ENCODE measurements at regions not wholly inside any gene's neighbourhood (a gene's known extent, or its start where the extent isn't known, plus 50 kb on each side); places are given as distances from the start of the nearest gene placed in this dataset.

DNA sequence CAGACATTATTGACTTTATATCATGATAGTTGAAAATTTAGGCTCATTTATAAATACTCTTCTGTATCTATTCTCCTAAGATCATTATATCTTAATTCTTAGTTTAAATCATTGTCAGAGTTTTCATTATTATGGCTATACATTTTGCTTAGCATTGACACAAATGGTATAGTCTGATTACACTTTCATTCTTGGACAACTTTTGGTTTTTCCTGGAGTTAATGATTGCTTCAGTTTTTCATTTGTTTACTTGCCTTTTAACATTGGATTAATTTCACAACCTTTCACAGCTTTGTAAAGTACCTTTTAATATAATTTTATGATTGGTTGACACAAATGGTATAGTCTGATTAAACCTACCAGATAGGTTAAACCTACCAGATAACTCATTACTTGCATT, 298.2 kb downstream of the DYSF start:
- no peak overlapping the region for H3K27ac ChIP-seq
- H3K27me3 ChIP-seq: no peaks in the 10 kb centered on the region
- no peak for DNase-seq
- peaks cover 0 to 17% (median 0%) of the 10 kb centered on the region in 4 donors for H3K4me1 ChIP-seq
- no peak overlapping the region for H3K4me3 ChIP-seq
- TF ChIP-seq, protein P1, sequence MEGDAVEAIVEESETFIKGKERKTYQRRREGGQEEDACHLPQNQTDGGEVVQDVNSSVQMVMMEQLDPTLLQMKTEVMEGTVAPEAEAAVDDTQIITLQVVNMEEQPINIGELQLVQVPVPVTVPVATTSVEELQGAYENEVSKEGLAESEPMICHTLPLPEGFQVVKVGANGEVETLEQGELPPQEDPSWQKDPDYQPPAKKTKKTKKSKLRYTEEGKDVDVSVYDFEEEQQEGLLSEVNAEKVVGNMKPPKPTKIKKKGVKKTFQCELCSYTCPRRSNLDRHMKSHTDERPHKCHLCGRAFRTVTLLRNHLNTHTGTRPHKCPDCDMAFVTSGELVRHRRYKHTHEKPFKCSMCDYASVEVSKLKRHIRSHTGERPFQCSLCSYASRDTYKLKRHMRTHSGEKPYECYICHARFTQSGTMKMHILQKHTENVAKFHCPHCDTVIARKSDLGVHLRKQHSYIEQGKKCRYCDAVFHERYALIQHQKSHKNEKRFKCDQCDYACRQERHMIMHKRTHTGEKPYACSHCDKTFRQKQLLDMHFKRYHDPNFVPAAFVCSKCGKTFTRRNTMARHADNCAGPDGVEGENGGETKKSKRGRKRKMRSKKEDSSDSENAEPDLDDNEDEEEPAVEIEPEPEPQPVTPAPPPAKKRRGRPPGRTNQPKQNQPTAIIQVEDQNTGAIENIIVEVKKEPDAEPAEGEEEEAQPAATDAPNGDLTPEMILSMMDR (IDR thresholded peaks at IDR 0.05): no peak
- no peak for TF ChIP-seq POLR2A (IDR thresholded peaks at IDR 0.05)
- no peaks in the 10 kb centered on the region for H3K9me3 ChIP-seq
- no peaks in the 10 kb centered on the region for H3K36me3 ChIP-seq

DNA sequence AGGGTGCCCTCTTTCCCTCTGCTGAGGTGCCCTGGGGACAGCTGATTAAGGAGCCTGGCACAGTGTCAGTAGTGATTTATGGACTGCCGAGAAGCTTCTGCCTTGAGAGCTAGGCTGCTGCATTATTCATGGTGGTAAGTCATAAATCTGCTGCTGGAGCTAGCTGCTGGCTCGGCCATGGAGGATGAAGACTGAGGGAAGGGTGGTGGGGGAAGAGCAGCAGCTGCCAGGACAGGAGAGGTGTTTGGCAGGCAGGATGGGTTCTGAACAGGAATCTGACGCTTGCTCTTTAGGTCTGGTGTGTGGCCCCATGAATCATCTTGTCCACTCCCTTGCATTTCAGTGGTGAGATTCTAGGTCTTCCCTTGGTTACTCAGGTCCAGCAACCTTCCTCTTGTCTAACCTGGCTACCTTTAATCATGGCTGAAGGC, 296.3 kb downstream of the DYSF start:
- Histone ChIP-seq H3K27ac (no peak overlapping the region), H3K4me3 (no peak overlapping the region), H3K36me3 (no peaks in the 10 kb centered on the region), H3K4me1 (peaks cover 0 to 18% (median 0%) of the 10 kb centered on the region in 4 donors), H3K9me3 (no peaks in the 10 kb centered on the region), H3K27me3 (no peaks in the 10 kb centered on the region)
- TF ChIP-seq, protein P1 (IDR thresholded peaks at IDR 0.05): no peak
- no peak for TF ChIP-seq POLR2A (IDR thresholded peaks at IDR 0.05)
- DNase-seq: no peak

DNA sequence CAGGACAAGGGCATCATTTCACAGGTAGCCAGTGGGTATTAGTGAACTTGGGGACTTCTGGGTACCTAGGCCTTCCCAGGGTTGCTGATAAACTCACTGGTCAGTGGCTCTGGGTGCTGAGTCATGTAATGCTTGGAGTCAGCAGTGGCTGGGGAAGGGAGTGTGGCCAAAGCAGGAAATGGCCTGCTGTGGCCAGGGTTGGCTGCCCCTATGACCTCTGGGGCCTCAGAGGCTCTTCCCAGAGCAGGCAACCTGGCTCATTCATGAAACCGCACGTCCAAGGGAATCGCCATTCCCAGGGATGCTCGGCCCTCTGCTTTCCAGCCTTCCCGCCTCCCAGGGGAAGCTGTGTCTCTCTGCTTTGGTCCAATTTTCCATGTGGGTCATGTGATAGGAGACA, 294.9 kb downstream of the DYSF start:
- peaks cover 0 to 20% (median 0%) of the 10 kb centered on the region in 4 donors for H3K4me1 ChIP-seq
- TF ChIP-seq POLR2A (IDR thresholded peaks at IDR 0.05): no peak
- TF ChIP-seq, protein P1 (IDR thresholded peaks at IDR 0.05): no peak
- H3K27me3 ChIP-seq: no peaks in the 10 kb centered on the region
- H3K4me3 ChIP-seq: no peak overlapping the region
- H3K36me3 ChIP-seq: no peaks in the 10 kb centered on the region
- H3K9me3 ChIP-seq: no peaks in the 10 kb centered on the region
- DNase-seq: no peak
- no peak overlapping the region for H3K27ac ChIP-seq

DNA sequence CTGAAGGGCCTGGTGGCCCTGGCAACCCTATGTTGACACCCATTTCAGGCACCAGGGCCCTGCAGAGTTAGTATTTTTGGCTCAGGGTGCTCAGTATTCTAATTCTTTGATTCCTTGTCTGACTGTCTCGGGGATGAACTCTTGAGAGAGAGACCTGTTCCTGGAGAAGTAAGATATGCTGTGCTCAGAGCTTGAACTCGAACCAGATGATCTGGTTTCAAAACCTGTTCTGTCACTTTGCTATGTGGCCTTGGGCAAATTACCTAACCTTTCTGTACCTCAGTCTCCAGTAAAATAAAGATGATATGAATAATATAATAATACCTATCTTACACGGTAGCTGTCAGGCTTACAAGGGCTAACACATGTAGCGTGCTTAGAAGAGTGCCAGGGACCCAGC, 294.2 kb downstream of the DYSF start:
- Histone ChIP-seq H3K4me3 (no peak overlapping the region), H3K27ac (peak overlapping the region in 3 of 4 donors; percentile 6 to 41 (median 38)), H3K9me3 (no peaks in the 10 kb centered on the region), H3K4me1 (peaks cover 0 to 24% (median 0%) of the 10 kb centered on the region in 4 donors), H3K36me3 (no peaks in the 10 kb centered on the region), H3K27me3 (no peaks in the 10 kb centered on the region)
- no peak for DNase-seq
- TF ChIP-seq, protein P1 (IDR thresholded peaks at IDR 0.05): no peak
- no peak for TF ChIP-seq POLR2A (IDR thresholded peaks at IDR 0.05)

DNA sequence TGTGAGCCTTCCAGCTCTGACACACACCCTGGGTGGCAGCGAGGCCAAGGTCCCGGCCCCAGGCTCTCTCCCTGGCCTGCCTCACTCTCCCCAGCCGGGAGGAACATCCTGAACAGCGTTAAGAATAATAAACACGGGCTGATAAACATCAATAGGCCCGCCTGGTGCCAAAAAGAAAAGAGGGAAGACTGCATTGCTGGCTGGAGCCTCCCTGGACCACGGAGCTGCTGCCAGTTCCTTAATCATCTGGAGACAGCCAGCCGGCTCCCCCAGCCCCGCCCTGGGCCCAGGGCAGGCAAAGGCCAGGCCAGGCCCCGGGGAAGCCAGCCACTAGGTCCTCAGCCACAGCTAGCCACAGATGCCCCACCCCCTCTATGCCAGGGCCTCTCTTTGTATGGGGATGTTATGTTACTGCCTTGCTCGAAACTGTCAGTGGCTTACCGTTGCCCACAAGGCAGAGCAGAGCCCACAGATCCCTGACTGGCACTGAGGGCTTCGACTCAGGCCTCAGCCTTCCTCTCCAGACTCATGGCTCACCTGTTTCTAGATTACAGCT, 293.7 kb downstream of the DYSF start:
- Histone ChIP-seq H3K27me3 (no peaks in the 10 kb centered on the region), H3K4me1 (peaks cover 0 to 24% (median 0%) of the 10 kb centered on the region in 4 donors), H3K27ac (peak overlapping the region in 3 of 4 donors; percentile 6 to 41 (median 38)), H3K9me3 (no peaks in the 10 kb centered on the region), H3K4me3 (no peak overlapping the region), H3K36me3 (no peaks in the 10 kb centered on the region)
- DNase-seq: peak in 1 of 3 donors; percentile 53
- no peak for TF ChIP-seq POLR2A (IDR thresholded peaks at IDR 0.05)
- TF ChIP-seq, protein P1 (IDR thresholded peaks at IDR 0.05): no peak

All from Peyer's patch (tissue), 4 donors.